Calu3 (cell line): ENCODE measurements at regions not wholly inside any gene's neighbourhood (a gene's known extent, or its start where the extent isn't known, plus 50 kb on each side); places are given as distances from the start of the nearest gene placed in this dataset.

ENCODE experiments used
- BruUV-seq: library from RNA; stranded (reverse); fragments of 400-500 nt; replicated peaks from 2 replicates; lab custom pipeline; 2021; lab: Mats Ljungman, UMichigan
- CTCF ChIA-PET: fragments of 300-600 bp; sonication (Branson Sonifier 250); formaldehyde crosslinking; loops from one replicate; lab custom pipeline; 2022; ENCODE audit warnings: antibody characterized with exemption; lab: Charles Lee
- DNase-seq: peaks from one replicate; pipeline ENCODE4 v3.0.0; 2022
- H3K27ac Mint-ChIP-seq: one replicate; pipeline ENCODE4 v1.8.0; 2022; ENCODE audit warnings: mixed read lengths; ENCODE audit not compliant: unreplicated experiment
- H3K27me3 Mint-ChIP-seq: one replicate; pipeline ENCODE4 v1.8.0; 2022; ENCODE audit warnings: mixed read lengths; ENCODE audit not compliant: unreplicated experiment
- H3K36me3 Mint-ChIP-seq: one replicate; pipeline ENCODE4 v1.8.0; 2022; ENCODE audit warnings: mild to moderate bottlenecking, moderate library complexity, mixed read lengths; ENCODE audit not compliant: insufficient read depth, unreplicated experiment
- H3K4me1 Mint-ChIP-seq: one replicate; pipeline ENCODE4 v1.8.0; 2022; ENCODE audit warnings: mild to moderate bottlenecking, low read depth, mixed read lengths; ENCODE audit not compliant: unreplicated experiment
- H3K4me3 Mint-ChIP-seq: one replicate; pipeline ENCODE4 v1.8.0; 2022; ENCODE audit warnings: mild to moderate bottlenecking, low read depth, moderate library complexity, mixed read lengths; ENCODE audit not compliant: unreplicated experiment
- H3K9me3 Mint-ChIP-seq: one replicate; pipeline ENCODE4 v1.8.0; 2022; ENCODE audit warnings: low read depth, mixed read lengths; ENCODE audit not compliant: unreplicated experiment
- CTCF ChIP-seq: fragments of 200-600 bp; IDR thresholded peaks from one replicate; pipeline ENCODE4 v1.8.0; 2022; ENCODE audit warnings: antibody characterized with exemption; ENCODE audit not compliant: unreplicated experiment
- intact Hi-C: fragments of 100-400 bp; cut with micrococcal nuclease; formaldehyde crosslinking; loops from one replicate; pipeline ENCODE4 v1.10.0; 2022; ENCODE audit not compliant: unreplicated experiment

- DNase-seq, result no peak
- no peaks in the 10 kb centered on the region for H3K27me3 Mint-ChIP-seq
- no peak for TF ChIP-seq CTCF
- H3K4me3 Mint-ChIP-seq, result no peak overlapping the region
- CTCF ChIA-PET, result no interaction called here
- H3K4me1 Mint-ChIP-seq, result no peaks in the 10 kb centered on the region
- H3K27ac Mint-ChIP-seq, result no peak overlapping the region
- H3K9me3 Mint-ChIP-seq, result no peaks in the 10 kb centered on the region
- H3K36me3 Mint-ChIP-seq, result no peaks in the 10 kb centered on the region
- intact Hi-C loops, result no loop called here
- no TSS peak for BruUV-seq
Measured at GRCh38 chr10:8921568-8921967, 867.1 kb downstream of the GATA3 start.

GRCh38 chr10:8923096-8923495 lies 868.6 kb downstream of the GATA3 start:
- Mint-ChIP-seq H3K9me3 (no peaks in the 10 kb centered on the region), H3K27me3 (no peaks in the 10 kb centered on the region), H3K27ac (no peak overlapping the region), H3K4me3 (no peak overlapping the region), H3K36me3 (no peaks in the 10 kb centered on the region), H3K4me1 (no peaks in the 10 kb centered on the region)
- no peak for TF ChIP-seq CTCF
- no TSS peak for BruUV-seq
- DNase-seq, result no peak
- intact Hi-C loops, result no loop called here
- CTCF ChIA-PET, result interaction anchor here (1.5 kb wide), 1 partner anchor 9 kb away, joined by 4 read pairs; no protein-coding TSS in a partner anchor

- no peak for TF ChIP-seq CTCF
- intact Hi-C loops, result no loop called here
- no peak for DNase-seq
- Mint-ChIP-seq H3K27me3 (no peaks in the 10 kb centered on the region), H3K27ac (no peak overlapping the region), H3K4me3 (no peak overlapping the region), H3K9me3 (no peaks in the 10 kb centered on the region), H3K36me3 (no peaks in the 10 kb centered on the region), H3K4me1 (no peaks in the 10 kb centered on the region)
- CTCF ChIA-PET, result interaction anchor here (1.2 kb wide), 2 partner anchors 10 to 11 kb away, joined by 3 to 4 read pairs; no protein-coding TSS in a partner anchor
- no TSS peak for BruUV-seq
Measured at GRCh38 chr10:8927705-8928104, 873.2 kb downstream of the GATA3 start.

GRCh38 chr10:8946451-8946850 lies 892.0 kb downstream of the GATA3 start:
- no peak overlapping the region for H3K27ac Mint-ChIP-seq
- no peaks in the 10 kb centered on the region for H3K4me1 Mint-ChIP-seq
- BruUV-seq, result no TSS peak
- H3K36me3 Mint-ChIP-seq, result no peaks in the 10 kb centered on the region
- H3K27me3 Mint-ChIP-seq, result no peaks in the 10 kb centered on the region
- DNase-seq, result no peak
- intact Hi-C loops, result no loop called here
- H3K9me3 Mint-ChIP-seq, result no peaks in the 10 kb centered on the region
- H3K4me3 Mint-ChIP-seq, result no peak overlapping the region
- no peak for TF ChIP-seq CTCF
- CTCF ChIA-PET, result no interaction called here
